ENCODE measurements at regions not wholly inside any gene's neighbourhood (a gene's known extent, or its start where the extent isn't known, plus 50 kb on each side); places are given as distances from the start of the nearest gene placed in this dataset.
"Not testable (repeated sequence)": the region's sequence is repeated elsewhere in the genome, so short reads cannot be mapped to it uniquely, and the experiment has no call there.

GRCh38 chr4:178140326-178140915 lies 698.2 kb upstream of the AGA start:
- no peak for DNase-seq (ENCODE audit: low read depth in 3 of 3, low spot score in 1 of 3)

GRCh38 chr4:178142724-178143123 lies 700.5 kb upstream of the AGA start:
- DNase-seq (ENCODE audit: low read depth in 3 of 3, low spot score in 1 of 3) = no peak

- no peak for DNase-seq (ENCODE audit: low read depth in 3 of 3, low spot score in 1 of 3)
Measured at GRCh38 chr4:178148106-178148505, 705.9 kb upstream of the AGA start.

- no peak for DNase-seq (ENCODE audit: low read depth in 3 of 3, low spot score in 1 of 3)
Measured at GRCh38 chr4:178165251-178165950, 723.2 kb upstream of the AGA start.

GRCh38 chr4:178165951-178166308 lies 723.7 kb upstream of the AGA start:
- no peak for DNase-seq (ENCODE audit: low read depth in 3 of 3, low spot score in 1 of 3)

DNA sequence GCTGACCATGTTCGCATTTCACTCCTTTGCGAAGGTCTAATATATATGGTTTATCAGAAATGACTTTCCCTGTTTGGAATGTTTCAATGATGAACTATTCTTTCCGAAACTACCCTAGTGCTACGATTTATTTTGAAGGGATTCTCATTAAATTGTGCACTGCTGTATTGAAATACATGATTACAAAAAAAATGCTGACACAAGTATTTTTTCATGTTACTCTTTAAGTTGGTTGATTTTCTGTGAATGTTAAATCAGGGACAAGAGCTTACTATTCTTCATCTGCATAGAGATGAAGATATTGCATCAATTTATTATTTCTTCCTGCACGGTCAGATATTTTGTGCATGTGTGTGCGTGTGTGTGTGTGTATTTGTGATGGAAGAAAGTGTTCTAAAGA lies 731.5 kb upstream of the AGA start:
- no peak for DNase-seq (ENCODE audit: low read depth in 3 of 3, low spot score in 1 of 3)

- DNase-seq (ENCODE audit: low read depth in 3 of 3, low spot score in 1 of 3) = no peak
Measured at GRCh38 chr4:178174756-178175155, 732.5 kb upstream of the AGA start.

GRCh38 chr4:178185517-178185916 lies 743.3 kb upstream of the AGA start:
- no peak for DNase-seq (ENCODE audit: low read depth in 3 of 3, low spot score in 1 of 3)

DNA sequence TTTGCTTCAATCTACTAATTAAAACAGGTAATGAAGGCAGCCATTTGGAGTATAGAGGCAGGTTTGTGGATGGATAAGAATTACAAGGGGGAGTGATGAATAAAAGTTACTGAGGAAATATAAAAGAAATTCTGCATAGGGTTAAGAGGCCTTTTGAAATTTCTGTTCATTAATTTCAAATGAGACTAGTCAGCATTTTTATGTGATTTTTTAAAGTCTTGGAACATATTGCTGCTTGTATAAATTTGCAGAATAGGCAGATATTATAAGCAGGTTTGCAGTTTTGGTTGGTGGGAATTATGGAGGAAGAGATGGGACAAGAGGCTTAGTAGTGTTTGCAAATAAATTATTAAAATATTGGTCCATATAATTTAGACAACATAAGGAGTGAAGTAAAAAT lies 750.4 kb upstream of the AGA start:
- DNase-seq (ENCODE audit: low read depth in 3 of 3, low spot score in 1 of 3) = no peak

DNA sequence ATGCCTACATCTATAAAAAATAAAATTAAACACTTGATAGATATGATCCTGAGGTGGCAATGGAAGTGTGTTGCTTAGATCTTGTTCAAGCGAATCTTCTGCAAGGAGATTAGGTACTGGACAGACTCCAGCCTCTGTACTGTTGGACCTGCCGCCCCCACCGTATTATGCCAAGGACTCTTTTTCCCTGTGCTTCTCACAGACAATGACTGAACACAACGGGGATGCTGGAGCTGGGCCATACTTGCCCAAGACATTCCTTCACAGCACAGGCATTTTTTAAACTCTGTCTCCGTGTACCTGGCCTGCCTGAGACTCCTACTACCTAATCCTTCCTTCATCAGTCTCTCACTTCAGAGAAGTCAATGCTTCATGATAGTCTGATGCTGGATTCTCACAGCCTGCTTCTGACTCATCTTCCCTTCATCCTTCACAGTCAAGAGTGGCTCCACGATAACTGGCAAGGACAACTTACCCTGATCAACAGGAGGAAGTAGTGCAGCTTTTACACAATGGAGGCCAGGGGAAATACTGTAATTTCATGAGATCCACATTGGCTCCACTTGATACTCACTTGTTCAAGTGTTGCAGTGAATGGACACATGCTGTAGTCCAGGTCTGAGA lies 754.6 kb upstream of the AGA start:
- DNase-seq (ENCODE audit: low read depth in 3 of 3, low spot score in 1 of 3) = no peak

- no peak for DNase-seq (ENCODE audit: low read depth in 3 of 3, low spot score in 1 of 3)
Measured at GRCh38 chr4:178198691-178199090, 756.5 kb upstream of the AGA start.

- DNase-seq (ENCODE audit: low read depth in 3 of 3, low spot score in 1 of 3) = no peak
Measured at GRCh38 chr4:178202422-178202821, 760.2 kb upstream of the AGA start.

DNA sequence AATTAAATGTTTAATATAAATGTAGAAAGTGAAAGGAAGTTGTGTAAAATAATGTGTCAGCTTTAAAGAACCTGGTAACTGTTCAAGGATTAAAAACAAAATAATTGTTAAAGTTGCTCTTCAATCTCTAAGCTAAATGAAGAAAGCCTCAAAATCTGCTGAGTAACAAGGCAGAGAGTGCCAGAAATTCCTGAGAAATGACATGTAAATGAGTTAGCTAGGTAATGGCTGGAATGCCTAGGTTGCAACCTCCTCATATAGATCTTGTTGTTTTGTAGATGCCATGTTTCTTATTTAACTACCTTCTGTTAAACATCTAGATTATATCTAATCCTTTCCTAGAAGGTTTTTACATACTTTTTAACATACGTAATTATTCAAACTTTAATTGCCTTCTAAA lies 763.6 kb upstream of the AGA start:
- DNase-seq (ENCODE audit: low read depth in 3 of 3, low spot score in 1 of 3) = no peak

DNA sequence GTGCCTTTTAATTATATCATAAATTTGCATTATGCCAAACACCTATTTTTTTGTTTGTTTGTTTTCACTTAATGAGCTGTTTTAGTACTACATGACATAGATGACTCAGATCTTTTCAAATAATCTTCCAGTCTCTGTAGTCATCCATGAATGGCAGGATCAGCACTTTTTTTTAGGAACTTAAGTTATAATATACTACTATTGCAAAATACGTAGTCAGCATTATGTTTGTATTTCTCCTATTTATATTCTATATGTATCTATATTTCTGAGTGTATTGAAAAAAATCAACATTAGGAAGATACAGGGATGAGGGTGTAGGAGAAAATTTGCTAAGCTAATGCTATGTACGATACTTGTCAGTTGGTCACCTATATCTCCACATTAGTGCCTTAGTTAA lies 773.1 kb upstream of the AGA start:
- no peak for DNase-seq (ENCODE audit: low read depth in 3 of 3, low spot score in 1 of 3)

DNA sequence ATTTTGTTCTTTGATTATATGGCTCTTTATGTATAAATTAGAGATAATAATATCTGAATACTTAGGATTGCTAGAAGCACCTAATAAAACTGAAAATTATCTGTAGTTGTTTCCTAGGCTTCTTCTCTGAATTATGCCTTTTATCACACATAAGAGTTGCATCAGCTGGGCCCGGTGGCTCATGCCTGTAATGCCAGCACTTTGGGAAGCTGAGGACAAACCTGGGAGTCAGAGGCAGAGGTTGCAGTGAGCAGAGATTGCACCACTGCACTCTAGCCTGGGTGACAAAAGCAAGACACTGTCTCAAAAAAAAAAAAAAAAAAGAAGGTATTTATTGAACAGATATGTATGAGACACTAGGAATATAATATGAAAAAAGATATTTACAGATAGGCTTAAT lies 773.5 kb upstream of the AGA start:
- DNase-seq (ENCODE audit: low read depth in 3 of 3, low spot score in 1 of 3) = no peak

- not testable (repeated sequence) for DNase-seq (ENCODE audit: low read depth in 3 of 3, low spot score in 1 of 3)
Measured at GRCh38 chr4:178226421-178226820, 784.2 kb upstream of the AGA start.

GRCh38 chr4:178233906-178234305 lies 791.7 kb upstream of the AGA start:
- DNase-seq (ENCODE audit: low read depth in 3 of 3, low spot score in 1 of 3) = no peak

DNA sequence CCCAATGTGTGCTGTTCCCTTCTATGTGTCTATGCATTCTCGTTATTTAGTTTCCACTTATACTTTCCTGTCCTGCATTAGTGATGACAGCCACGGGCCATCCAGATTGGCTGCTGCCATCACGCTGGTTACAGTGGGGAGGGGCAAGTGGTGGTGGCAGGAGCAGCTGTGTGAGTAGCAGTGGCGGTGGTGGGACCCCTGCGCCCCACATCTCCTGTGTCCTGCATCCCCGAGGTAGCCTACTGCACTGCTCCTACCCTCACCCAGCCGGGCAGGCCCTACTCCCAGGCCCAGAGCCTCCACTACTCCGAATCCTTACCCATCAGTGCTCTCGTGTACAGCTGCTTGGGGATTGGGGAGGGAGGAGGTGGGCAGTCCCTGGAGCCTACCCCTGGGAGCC lies 798.7 kb upstream of the AGA start:
- DNase-seq (ENCODE audit: low read depth in 3 of 3, low spot score in 1 of 3) = no peak

DNA sequence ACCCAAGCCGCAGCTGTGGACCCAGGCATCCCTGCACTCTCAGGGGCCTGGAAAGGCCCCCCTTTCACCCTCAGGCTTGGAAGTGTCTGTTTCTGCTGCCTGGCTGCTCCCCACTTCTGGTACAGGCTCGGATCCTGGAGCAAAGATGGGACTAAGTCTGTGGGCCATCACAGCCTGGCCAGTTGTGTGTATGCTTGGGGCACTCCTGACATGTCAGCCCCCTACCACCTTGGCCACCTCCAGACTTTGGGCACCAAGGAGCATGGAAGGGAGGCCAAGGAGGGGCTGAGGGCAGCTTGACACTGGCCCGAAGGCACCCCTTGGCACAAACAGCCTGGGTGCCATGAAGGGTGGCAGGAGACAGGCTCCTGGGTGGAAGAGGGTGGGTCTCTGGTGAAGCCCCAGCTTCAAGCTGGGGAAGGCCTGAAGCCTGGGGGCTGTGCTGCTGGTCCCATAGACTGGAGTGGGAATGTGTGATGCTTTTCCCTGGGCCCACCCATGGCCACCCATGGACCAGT lies 799.4 kb upstream of the AGA start:
- no peak for DNase-seq (ENCODE audit: low read depth in 3 of 3, low spot score in 1 of 3)

GRCh38 chr4:178242655-178243054 lies 800.4 kb upstream of the AGA start:
- DNase-seq (ENCODE audit: low read depth in 3 of 3, low spot score in 1 of 3) = no peak

- no peak for DNase-seq (ENCODE audit: low read depth in 3 of 3, low spot score in 1 of 3)
Measured at GRCh38 chr4:178244785-178245184, 802.5 kb upstream of the AGA start.

DNA sequence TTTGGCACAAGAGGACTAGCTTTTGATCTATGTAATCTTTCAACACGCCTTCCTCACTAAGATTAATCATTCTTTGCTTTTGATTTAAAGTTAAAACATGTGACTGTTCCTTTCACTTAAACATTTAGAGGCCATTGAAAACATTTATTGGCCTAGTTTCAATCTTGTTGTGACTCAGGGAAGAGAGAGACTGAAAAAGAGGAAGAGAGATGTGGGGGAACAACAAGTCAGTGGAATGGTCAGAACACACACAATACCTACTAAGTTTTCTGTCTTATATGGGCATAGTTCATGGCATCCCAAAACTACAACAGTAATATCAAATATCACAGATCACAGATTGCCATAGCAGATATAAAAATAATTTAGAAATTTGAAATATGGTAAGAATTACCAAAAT lies 812.9 kb upstream of the AGA start:
- no peak for DNase-seq (ENCODE audit: low read depth in 3 of 3, low spot score in 1 of 3)

DNA sequence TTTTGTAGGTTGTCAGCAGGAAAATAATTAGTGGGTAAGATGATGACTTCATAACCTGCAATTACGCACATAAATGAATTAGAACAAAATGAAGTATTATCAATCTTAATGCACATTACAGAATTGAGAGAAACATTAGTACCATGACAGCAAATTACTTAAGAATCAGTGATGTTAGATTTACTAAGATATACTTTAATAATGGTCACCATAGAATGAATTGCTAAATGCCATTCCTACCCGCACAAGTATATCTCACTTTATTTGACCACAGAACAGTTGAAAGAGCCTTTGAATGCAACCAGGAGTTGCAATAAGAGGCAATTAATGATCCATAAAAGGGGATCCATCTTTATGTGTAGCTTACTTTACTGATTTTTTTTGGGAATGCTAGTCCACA lies 816.4 kb upstream of the AGA start:
- no peak for DNase-seq (ENCODE audit: low read depth in 3 of 3, low spot score in 1 of 3)
